NCI-H1694 (cell line): ENCODE measurements at regions not wholly inside any gene's neighbourhood (a gene's known extent, or its start where the extent isn't known, plus 50 kb on each side); places are given as distances from the start of the nearest gene placed in this dataset.

Experiments used
- DNase-seq: peaks from one replicate; lab custom pipeline; 2025; lab: John Stamatoyannopoulos, UW

GRCh38 chr20:10863337-10864060 is 189.7 kb upstream of the JAG1 start:
- no peak for DNase-seq

- no peak for DNase-seq
Measured at GRCh38 chr20:10864076-10864672, 190.4 kb upstream of the JAG1 start.

- no peak for DNase-seq
Measured at GRCh38 chr20:10868299-10868698, 194.5 kb upstream of the JAG1 start.

GRCh38 chr20:10873026-10873425 is 199.2 kb upstream of the JAG1 start:
- no peak for DNase-seq

- no peak for DNase-seq
Measured at GRCh38 chr20:10875653-10876052, 201.9 kb upstream of the JAG1 start.

GRCh38 chr20:10876558-10876957 is 202.8 kb upstream of the JAG1 start:
- DNase-seq: no peak

- DNase-seq: no peak
Measured at GRCh38 chr20:10877342-10877741, 203.5 kb upstream of the JAG1 start.

GRCh38 chr20:10883166-10883565 is 209.4 kb upstream of the JAG1 start:
- no peak for DNase-seq

- no peak for DNase-seq
Measured at GRCh38 chr20:10893321-10893720, 219.5 kb upstream of the JAG1 start.

- no peak for DNase-seq
Measured at GRCh38 chr20:10897336-10897735, 223.5 kb upstream of the JAG1 start.

GRCh38 chr20:10898552-10898951 is 224.8 kb upstream of the JAG1 start:
- no peak for DNase-seq

- DNase-seq: no peak
Measured at GRCh38 chr20:10902174-10902573, 228.4 kb upstream of the JAG1 start.

- no peak for DNase-seq
Measured at GRCh38 chr20:10902576-10903282, 228.9 kb upstream of the JAG1 start.

- DNase-seq: no peak
Measured at GRCh38 chr20:10906834-10907233, 233.0 kb upstream of the JAG1 start.

- DNase-seq: no peak
Measured at GRCh38 chr20:10909803-10910202, 236.0 kb upstream of the JAG1 start.

GRCh38 chr20:10910535-10911178 is 236.9 kb upstream of the JAG1 start:
- no peak for DNase-seq

GRCh38 chr20:10911298-10911697 is 237.5 kb upstream of the JAG1 start:
- DNase-seq: no peak

GRCh38 chr20:10915815-10916214 is 242.0 kb upstream of the JAG1 start:
- DNase-seq: no peak

- DNase-seq: no peak
Measured at GRCh38 chr20:10916312-10916711, 242.5 kb upstream of the JAG1 start.

GRCh38 chr20:10917826-10918225 is 244.0 kb upstream of the JAG1 start:
- DNase-seq: no peak

- DNase-seq: no peak
Measured at GRCh38 chr20:10919396-10920140, 245.8 kb upstream of the JAG1 start.

GRCh38 chr20:10920396-10920795 is 246.6 kb upstream of the JAG1 start:
- DNase-seq: no peak
